Caco-2 (cell line): ENCODE measurements at regions not wholly inside any gene's neighbourhood (a gene's known extent, or its start where the extent isn't known, plus 50 kb on each side); places are given as distances from the start of the nearest gene placed in this dataset.
"Not testable (repeated sequence)": the region's sequence is repeated elsewhere in the genome, so short reads cannot be mapped to it uniquely, and the experiment has no call there.

ENCODE experiments used
- BruUV-seq: library from RNA; stranded (reverse); fragments of 400-500 nt; replicated peaks from 2 replicates; lab custom pipeline; 2021; lab: Mats Ljungman, UMichigan
- CTCF ChIA-PET: fragments of 300-600 bp; sonication (Branson Sonifier 250); formaldehyde crosslinking; loops from one replicate; lab custom pipeline; 2022; ENCODE audit warnings: antibody characterized with exemption; lab: Charles Lee
- POLR2A ChIA-PET: fragments of 300-600 bp; sonication (Branson Sonifier 250); formaldehyde crosslinking; loops from one replicate; lab custom pipeline; 2022; ENCODE audit warnings: antibody characterized with exemption; lab: Charles Lee
- DNase-seq, 2 experiments: peaks; one replicate each; pipeline versions ENCODE4 v3.0.0 to v3.0.0-alpha.2; 2020 to 2022
- H3K27me3 ChIP-seq: replicated peaks from 2 replicates; pipeline ENCODE4 v1.6.0; 2011; ENCODE audit warnings: low read length; ENCODE audit not compliant: control insufficient read depth, insufficient read depth
- H3K36me3 ChIP-seq: 2 replicates; pipeline ENCODE4 v1.5.1; 2011; ENCODE audit warnings: low read length; ENCODE audit not compliant: control insufficient read depth, insufficient read depth
- H3K4me1 ChIP-seq: fragments of 250-450 bp; sonication (Bioruptor Pico); 2 replicates; pipeline ENCODE4 v1.5.1; 2020; ENCODE audit warnings: mild to moderate bottlenecking
- H3K4me3 ChIP-seq: 2 replicates; pipeline ENCODE4 v1.5.1; 2011; ENCODE audit warnings: low read depth, mild to moderate bottlenecking, control low read depth, low read length
- H3K9me3 ChIP-seq: fragments of 250-450 bp; sonication (Bioruptor Pico); 2 replicates; pipeline ENCODE4 v1.5.1; 2020; ENCODE audit warnings: mild to moderate bottlenecking, moderate library complexity
- H3K27ac Mint-ChIP-seq: one replicate; pipeline ENCODE4 v1.8.0; 2022; ENCODE audit warnings: mixed read lengths; ENCODE audit not compliant: unreplicated experiment
- H3K27me3 Mint-ChIP-seq: one replicate; pipeline ENCODE4 v1.8.0; 2022; ENCODE audit warnings: mixed read lengths; ENCODE audit not compliant: insufficient read depth, unreplicated experiment
- H3K36me3 Mint-ChIP-seq: one replicate; pipeline ENCODE4 v1.8.0; 2022; ENCODE audit warnings: mild to moderate bottlenecking, mixed read lengths; ENCODE audit not compliant: insufficient read depth, unreplicated experiment
- H3K4me1 Mint-ChIP-seq: one replicate; pipeline ENCODE4 v1.8.0; 2022; ENCODE audit warnings: low read depth, mixed read lengths; ENCODE audit not compliant: unreplicated experiment
- H3K4me3 Mint-ChIP-seq: one replicate; pipeline ENCODE4 v1.8.0; 2022; ENCODE audit warnings: mild to moderate bottlenecking, moderate library complexity, mixed read lengths; ENCODE audit not compliant: unreplicated experiment
- H3K9me3 Mint-ChIP-seq: one replicate; pipeline ENCODE4 v1.8.0; 2022; ENCODE audit warnings: mixed read lengths; ENCODE audit not compliant: unreplicated experiment
- intact Hi-C: fragments of 100-400 bp; cut with micrococcal nuclease; formaldehyde crosslinking; loops from one replicate; pipeline ENCODE4 v1.10.0; 2022; ENCODE audit not compliant: unreplicated experiment
- TF ChIP-seq, protein P1 (sequence below), 2 experiments: fragments of 200-600 bp in 1 of 2; IDR thresholded peaks; 1 replicate in 1 of 2; 2 replicates in 1 of 2; pipeline versions ENCODE4 v1.5.1 to v1.8.0; 2011 to 2022; ENCODE audit warnings: antibody characterized with exemption in 1 of 2, control low read depth in 1 of 2, inconsistent platforms in 1 of 2, low read depth in 1 of 2, low read length in 1 of 2, mild to moderate bottlenecking in 1 of 2, moderate library complexity in 1 of 2; ENCODE audit not compliant: insufficient read depth in 1 of 2, severe bottlenecking in 1 of 2, unreplicated experiment in 1 of 2

DNA sequence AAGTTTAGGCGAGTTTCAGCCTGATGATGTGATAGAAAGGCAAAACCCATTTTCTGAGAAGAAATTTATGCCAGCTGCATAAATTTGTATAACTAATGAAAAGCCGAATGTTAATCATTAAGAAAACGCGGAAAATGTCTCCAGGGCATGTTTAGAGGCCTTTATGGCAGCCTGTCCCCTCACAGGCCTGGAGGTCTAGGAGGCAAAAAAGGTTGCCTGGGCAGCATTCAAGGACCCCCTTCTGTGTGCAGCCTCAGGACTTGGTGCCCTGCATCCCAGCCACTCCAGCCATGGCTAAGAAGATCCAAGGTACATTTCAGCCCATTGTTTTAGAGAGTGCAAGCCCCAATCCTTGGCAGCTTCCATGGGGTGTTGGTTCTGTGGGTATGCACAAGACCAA, 614.2 kb downstream of the SLITRK5 start:
- intact Hi-C loops, result no loop called here
- peaks cover 28% of the 10 kb centered on the region for H3K9me3 Mint-ChIP-seq
- no peak overlapping the region for H3K27ac Mint-ChIP-seq

DNA sequence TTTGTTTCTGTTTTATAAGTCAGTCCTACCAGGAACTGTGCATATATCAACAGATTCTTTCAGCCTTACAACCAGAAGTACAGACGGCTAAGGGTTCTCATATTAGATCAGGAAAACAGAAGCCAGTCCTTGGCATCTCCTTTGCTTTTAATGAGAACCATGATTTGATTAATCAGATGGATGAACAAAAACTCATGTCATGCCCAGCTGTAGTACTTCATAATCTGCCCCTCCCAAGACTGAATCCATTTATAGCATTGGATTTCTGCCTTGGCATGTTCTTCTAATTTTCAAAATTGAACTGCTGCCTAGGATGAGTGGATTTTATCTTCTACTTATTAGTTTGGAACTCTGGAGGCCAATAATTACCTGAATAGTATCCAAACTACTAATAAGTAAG, 617.2 kb downstream of the SLITRK5 start:
- Histone ChIP-seq H3K36me3 (no peaks in the 10 kb centered on the region), H3K4me3 (no peak overlapping the region), H3K9me3 (peaks cover 4% of the 10 kb centered on the region; the same call in 1 of the 2 replicates), H3K4me1 (no peaks in the 10 kb centered on the region), H3K27me3 (no peaks in the 10 kb centered on the region)
- TF ChIP-seq, protein P1, sequence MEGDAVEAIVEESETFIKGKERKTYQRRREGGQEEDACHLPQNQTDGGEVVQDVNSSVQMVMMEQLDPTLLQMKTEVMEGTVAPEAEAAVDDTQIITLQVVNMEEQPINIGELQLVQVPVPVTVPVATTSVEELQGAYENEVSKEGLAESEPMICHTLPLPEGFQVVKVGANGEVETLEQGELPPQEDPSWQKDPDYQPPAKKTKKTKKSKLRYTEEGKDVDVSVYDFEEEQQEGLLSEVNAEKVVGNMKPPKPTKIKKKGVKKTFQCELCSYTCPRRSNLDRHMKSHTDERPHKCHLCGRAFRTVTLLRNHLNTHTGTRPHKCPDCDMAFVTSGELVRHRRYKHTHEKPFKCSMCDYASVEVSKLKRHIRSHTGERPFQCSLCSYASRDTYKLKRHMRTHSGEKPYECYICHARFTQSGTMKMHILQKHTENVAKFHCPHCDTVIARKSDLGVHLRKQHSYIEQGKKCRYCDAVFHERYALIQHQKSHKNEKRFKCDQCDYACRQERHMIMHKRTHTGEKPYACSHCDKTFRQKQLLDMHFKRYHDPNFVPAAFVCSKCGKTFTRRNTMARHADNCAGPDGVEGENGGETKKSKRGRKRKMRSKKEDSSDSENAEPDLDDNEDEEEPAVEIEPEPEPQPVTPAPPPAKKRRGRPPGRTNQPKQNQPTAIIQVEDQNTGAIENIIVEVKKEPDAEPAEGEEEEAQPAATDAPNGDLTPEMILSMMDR (IDR thresholded peaks at IDR 0.05; ENCODE audit: insufficient read depth in 1 of 2, low read depth in 1 of 2, low read length in 1 of 2, severe bottlenecking in 1 of 2, unreplicated experiment in 1 of 2), result no peak
- ChIA-PET POLR2A (no interaction called here), CTCF (no interaction called here)
- no TSS peak for BruUV-seq
- Mint-ChIP-seq H3K9me3 (peaks cover 28% of the 10 kb centered on the region), H3K27ac (no peak overlapping the region), H3K4me1 (no peaks in the 10 kb centered on the region), H3K4me3 (no peak overlapping the region), H3K27me3 (no peaks in the 10 kb centered on the region), H3K36me3 (no peaks in the 10 kb centered on the region)
- intact Hi-C loops, result no loop called here
- no peak for DNase-seq

More for the DNA sequence above, 614.2 kb downstream of the SLITRK5 start:
- DNase-seq, result no peak
- TF ChIP-seq, protein P1 (IDR thresholded peaks at IDR 0.05; ENCODE audit: insufficient read depth in 1 of 2, low read depth in 1 of 2, low read length in 1 of 2, severe bottlenecking in 1 of 2, unreplicated experiment in 1 of 2), result no peak
- H3K36me3 ChIP-seq, result no peaks in the 10 kb centered on the region
- ChIA-PET CTCF (no interaction called here), POLR2A (no interaction called here)
- H3K4me3 Mint-ChIP-seq, result no peak overlapping the region
- no peaks in the 10 kb centered on the region for H3K36me3 Mint-ChIP-seq
- H3K27me3 Mint-ChIP-seq, result no peaks in the 10 kb centered on the region
- no peak overlapping the region for H3K4me3 ChIP-seq
- no peaks in the 10 kb centered on the region for H3K9me3 ChIP-seq
- no peaks in the 10 kb centered on the region for H3K4me1 ChIP-seq
- no peaks in the 10 kb centered on the region for H3K27me3 ChIP-seq
- no peaks in the 10 kb centered on the region for H3K4me1 Mint-ChIP-seq
- no TSS peak for BruUV-seq

DNA sequence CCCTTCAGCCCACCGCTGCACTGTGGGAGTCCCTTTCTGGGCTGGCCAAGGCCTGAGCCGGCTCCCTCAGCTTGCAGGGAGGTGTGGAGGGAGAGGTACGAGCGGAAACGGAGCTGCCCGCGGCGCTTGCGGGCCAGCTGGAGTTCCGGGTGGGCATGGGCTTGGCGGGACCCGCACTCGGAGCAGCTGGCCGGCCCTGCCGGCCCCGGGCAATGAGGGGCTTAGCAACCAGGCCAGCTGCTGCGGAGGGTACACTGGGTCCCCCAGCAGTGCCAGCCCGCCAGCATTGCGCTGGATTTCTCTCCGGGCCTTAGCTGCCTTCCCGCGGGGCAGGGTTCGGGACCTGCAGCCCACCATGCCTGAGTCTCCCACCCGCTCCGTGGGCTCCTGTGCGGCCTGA, 620.6 kb downstream of the SLITRK5 start:
- intact Hi-C loops, DNase-seq, H3K4me3 Mint-ChIP-seq, H3K4me1 ChIP-seq, H3K4me1 Mint-ChIP-seq, H3K27ac Mint-ChIP-seq, H3K9me3 ChIP-seq, CTCF ChIA-PET, BruUV-seq, H3K4me3 ChIP-seq, POLR2A ChIA-PET, H3K27me3 Mint-ChIP-seq, H3K36me3 Mint-ChIP-seq, H3K9me3 Mint-ChIP-seq, H3K27me3 ChIP-seq, H3K36me3 ChIP-seq: not testable (repeated sequence)

DNA sequence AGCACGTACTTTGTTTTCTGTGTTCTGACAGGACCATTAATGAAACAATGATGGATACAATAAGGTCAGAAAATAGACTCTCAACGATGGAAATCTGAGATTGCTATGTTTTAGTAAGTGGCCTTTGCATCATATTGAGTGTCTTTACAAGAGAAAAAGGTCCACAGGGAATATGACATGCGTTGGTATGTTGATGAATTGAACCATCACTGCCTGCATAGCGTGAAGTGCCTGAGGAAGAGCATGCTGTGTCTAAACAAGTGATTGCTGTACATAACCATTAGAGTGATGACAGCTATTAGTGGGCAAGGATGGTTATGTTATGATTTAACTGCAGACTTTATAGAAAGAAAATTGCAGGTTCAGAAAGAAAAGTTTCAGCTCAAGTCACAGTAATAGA, 623.2 kb downstream of the SLITRK5 start:
- Mint-ChIP-seq H3K4me3 (no peak overlapping the region), H3K27ac (no peak overlapping the region), H3K27me3 (no peaks in the 10 kb centered on the region), H3K9me3 (peaks cover 10% of the 10 kb centered on the region), H3K36me3 (no peaks in the 10 kb centered on the region), H3K4me1 (no peaks in the 10 kb centered on the region)
- TF ChIP-seq, protein P1 (IDR thresholded peaks at IDR 0.05; ENCODE audit: insufficient read depth in 1 of 2, low read depth in 1 of 2, low read length in 1 of 2, severe bottlenecking in 1 of 2, unreplicated experiment in 1 of 2), result no peak
- Histone ChIP-seq H3K9me3 (peaks cover 4% of the 10 kb centered on the region; the same call in 1 of the 2 replicates), H3K4me1 (no peaks in the 10 kb centered on the region), H3K4me3 (no peak overlapping the region), H3K27me3 (no peaks in the 10 kb centered on the region), H3K36me3 (no peaks in the 10 kb centered on the region)
- ChIA-PET CTCF (no interaction called here), POLR2A (no interaction called here)
- intact Hi-C loops, result no loop called here
- no TSS peak for BruUV-seq
- DNase-seq, result no peak
